GM12878 (cell line): ENCODE measurements at regions not wholly inside any gene's neighbourhood (a gene's known extent, or its start where the extent isn't known, plus 50 kb on each side); places are given as distances from the start of the nearest gene placed in this dataset.

Source experiments
- ATAC-seq: fragments of 200-7000 bp; cut with Tn5 transposase; 3 replicates; pipeline ENCODE4 v1.9.1; 2020; ENCODE audit warnings: mild to moderate bottlenecking, moderate library complexity
- BruUV-seq: library from RNA; stranded (reverse); fragments of 400-500 nt; replicated peaks from 2 replicates; lab custom pipeline; 2021; lab: Mats Ljungman, UMichigan
- CTCF ChIA-PET: fragments of 300-600 bp; sonication (Branson Sonifier 250); formaldehyde crosslinking; extraction: SDS; loops from one replicate; lab custom pipeline; 2021; ENCODE audit warnings: inconsistent platforms; lab: Yijun Ruan, JAX
- POLR2A ChIA-PET: fragments of 350-600 bp; formaldehyde crosslinking; extraction: SDS; loops from one replicate; lab custom pipeline; 2021; ENCODE audit warnings: inconsistent platforms; lab: Charles Lee
- RAD21 ChIA-PET: fragments of 300-600 bp; sonication (Branson Sonifier 250); formaldehyde crosslinking; loops from one replicate; lab custom pipeline; 2023; ENCODE audit warnings: antibody characterized with exemption; ENCODE audit not compliant: unreplicated experiment; lab: Charles Lee
- SMC1A ChIA-PET: fragments of 300-600 bp; sonication (Branson Sonifier 250); formaldehyde crosslinking; loops from one replicate; lab custom pipeline; 2023; ENCODE audit not compliant: unreplicated experiment, uncharacterized antibody; lab: Charles Lee
- DNase-seq: peaks from one replicate; pipeline ENCODE4 v3.0.0-alpha.2; 2011; ENCODE audit warnings: low read depth, low spot score
- FAIRE-seq: peaks from 3 replicates; lab custom pipeline; 2011; peaks lifted over from hg19 to GRCh38; lab: Jason Lieb, UNC
- H2AFZ ChIP-seq: 2 replicates; pipeline ENCODE4 v1.6.0; 2011; ENCODE audit warnings: low read depth, low read length, control low read depth; ENCODE audit not compliant: control insufficient read depth
- H3K27ac ChIP-seq: 2 replicates; pipeline ENCODE4 v1.5.1; 2011; ENCODE audit warnings: control low read depth; ENCODE audit not compliant: control insufficient read depth, insufficient read depth
- H3K27me3 ChIP-seq, 2 experiments: replicated peaks in 1 of 2; 2 replicates each; pipeline versions ENCODE4 v1.6.0 to v1.6.1; 2011; ENCODE audit warnings: low read length in 1 of 2; ENCODE audit not compliant: control insufficient read depth in 2 of 2, insufficient read depth in 2 of 2
- H3K36me3 ChIP-seq, 2 experiments: 2 replicates each; pipeline ENCODE4 v1.5.1; 2011; ENCODE audit warnings: low read length in 1 of 2; ENCODE audit not compliant: control insufficient read depth in 2 of 2, insufficient read depth in 2 of 2
- H3K4me1 ChIP-seq: 2 replicates; pipeline ENCODE4 v1.6.1; 2011; ENCODE audit warnings: mild to moderate bottlenecking, low read length, moderate library complexity, mixed read lengths; ENCODE audit not compliant: control insufficient read depth, insufficient read depth
- H3K4me2 ChIP-seq: 2 replicates; pipeline ENCODE4 v1.6.0; 2011; ENCODE audit warnings: control low read depth; ENCODE audit not compliant: control insufficient read depth, insufficient read depth
- H3K4me3 ChIP-seq: fragments of 200-600 bp; sonication (generic); 2 replicates; pipeline ENCODE4 v1.5.1; 2016
- H3K79me2 ChIP-seq: 2 replicates; pipeline ENCODE4 v1.6.0; 2011; ENCODE audit warnings: low read length; ENCODE audit not compliant: control insufficient read depth, insufficient read depth
- H3K9ac ChIP-seq: 2 replicates; pipeline ENCODE4 v1.8.0; 2011; ENCODE audit warnings: low read length, control low read depth, mixed read lengths; ENCODE audit not compliant: control insufficient read depth, insufficient read depth
- H3K9me3 ChIP-seq: replicated peaks from 3 replicates; pipeline ENCODE4 v1.5.1; 2011; ENCODE audit warnings: mild to moderate bottlenecking, low read length; ENCODE audit not compliant: control insufficient read depth, insufficient read depth
- H4K20me1 ChIP-seq: 2 replicates; pipeline ENCODE4 v1.6.0; 2011; ENCODE audit not compliant: control insufficient read depth, insufficient read depth
- CHD1 ChIP-seq: IDR thresholded peaks from 2 replicates; pipeline ENCODE4 v1.6.1; 2012; ENCODE audit warnings: low read depth, low read length, improper control_type of control experiment
- CHD2 ChIP-seq: IDR thresholded peaks from 2 replicates; pipeline ENCODE4 v1.6.1; 2011; ENCODE audit warnings: low read depth, low read length, improper control_type of control experiment, borderline replicate concordance
- DPF2 ChIP-seq: fragments of 450-650 bp; IDR thresholded peaks from 2 replicates; pipeline ENCODE4 v1.6.1; 2017; ENCODE audit warnings: mild to moderate bottlenecking
- IKZF2 ChIP-seq, 2 experiments: fragments of 450-650 bp; IDR thresholded peaks; 2 replicates each; pipeline ENCODE4 v1.6.1; 2017; ENCODE audit warnings: mild to moderate bottlenecking in 2 of 2, moderate library complexity in 2 of 2
- MEF2A ChIP-seq: IDR thresholded peaks from 2 replicates; pipeline ENCODE4 v1.6.1; 2011; ENCODE audit warnings: low read depth, mild to moderate bottlenecking, low read length, moderate library complexity; ENCODE audit not compliant: insufficient read depth
- MEF2B ChIP-seq: fragments of 450-650 bp; IDR thresholded peaks from 2 replicates; pipeline ENCODE4 v1.6.1; 2018; ENCODE audit warnings: mild to moderate bottlenecking, moderate library complexity; ENCODE audit not compliant: partially characterized antibody, poor library complexity, severe bottlenecking
- MTA3 ChIP-seq: IDR thresholded peaks from 2 replicates; pipeline ENCODE4 v1.6.1; 2012; ENCODE audit warnings: low read length, inconsistent platforms, borderline replicate concordance
- RUNX3 ChIP-seq: IDR thresholded peaks from 2 replicates; pipeline ENCODE4 v1.6.1; 2012; ENCODE audit warnings: low read length, inconsistent platforms
- SMC3 ChIP-seq: IDR thresholded peaks from 2 replicates; pipeline ENCODE4 v1.6.1; 2011; ENCODE audit warnings: low read length, improper control_type of control experiment, borderline replicate concordance
- YY1 ChIP-seq: IDR thresholded peaks from 2 replicates; pipeline ENCODE4 v1.6.1; 2011; ENCODE audit warnings: low read depth, mild to moderate bottlenecking, low read length
- ZNF207 ChIP-seq: fragments of 450-650 bp; IDR thresholded peaks from 2 replicates; pipeline ENCODE4 v1.6.1; 2014; ENCODE audit warnings: antibody characterized with exemption, mild to moderate bottlenecking, borderline replicate concordance
- ZNF217 ChIP-seq: fragments of 450-650 bp; IDR thresholded peaks from 2 replicates; pipeline ENCODE4 v1.6.1; 2017; ENCODE audit warnings: antibody characterized with exemption, mild to moderate bottlenecking
- ZNF274 ChIP-seq: IDR thresholded peaks from one replicate; pipeline ENCODE4 v1.8.0; 2011; ENCODE audit not compliant: insufficient read length, insufficient read depth
- WGBS: methylation state at CpG from one replicate; pipeline ENCODE4 v1.1.6; 2016; ENCODE audit warnings: low lambda C conversion rate; ENCODE audit not compliant: insufficient replicate concordance, insufficient coverage; ENCODE audit errors: missing lambda C conversion rate; 5-methylcytosine and 5-hydroxymethylcytosine counted together
- in situ Hi-C: fragments of 300-500 bp; cut with MboI; formaldehyde crosslinking; loops from 9 replicates; pipeline ENCODE4 v1.14.3; 2018; ENCODE audit warnings: mixed read lengths
- intact Hi-C: fragments of 100-400 bp; cut with micrococcal nuclease; formaldehyde crosslinking; loops from one replicate; pipeline ENCODE4 v1.14.2; 2022; ENCODE audit not compliant: unreplicated experiment
- TF ChIP-seq, protein P1 (sequence below): fragments of 450-650 bp; IDR thresholded peaks from 2 replicates; pipeline ENCODE4 v1.6.1; 2017; ENCODE audit warnings: mild to moderate bottlenecking, moderate library complexity
- TF ChIP-seq, protein P2 (sequence below): fragments of 450-650 bp; IDR thresholded peaks from 2 replicates; pipeline ENCODE4 v1.6.1; 2017; ENCODE audit warnings: low read depth, mild to moderate bottlenecking, moderate library complexity
- TF ChIP-seq, protein P3 (sequence below): fragments of 450-650 bp; IDR thresholded peaks from 2 replicates; pipeline ENCODE4 v1.6.1; 2014; ENCODE audit warnings: mild to moderate bottlenecking
- TF ChIP-seq, protein P4 (sequence below): fragments of 450-650 bp; IDR thresholded peaks from 2 replicates; pipeline ENCODE4 v1.6.1; 2016; ENCODE audit warnings: mild to moderate bottlenecking

DNA sequence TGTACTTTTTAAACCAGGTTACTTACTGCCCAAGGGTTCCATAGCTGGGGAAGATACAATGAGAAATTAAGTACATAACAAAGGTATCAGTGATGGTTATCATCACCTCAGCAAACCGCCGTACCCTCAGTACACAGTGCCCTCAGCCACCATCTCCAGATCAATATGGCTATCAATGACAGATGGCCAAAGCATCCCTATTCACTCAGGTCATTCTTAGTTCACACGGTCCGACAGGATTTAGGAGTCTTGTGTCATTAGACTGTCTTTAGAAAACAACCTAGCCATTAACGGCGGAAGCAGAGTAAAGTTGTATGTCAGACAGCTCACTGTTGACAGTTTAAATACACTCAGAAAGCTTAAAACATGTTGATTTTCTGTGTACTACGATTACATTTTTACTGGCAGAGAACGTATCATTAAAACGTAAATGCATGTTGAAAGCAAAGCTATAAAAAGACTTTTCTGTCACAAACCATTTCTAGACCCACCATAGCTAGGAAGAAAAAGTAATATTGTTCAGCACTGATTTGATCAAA is 106.9 kb downstream of the HOXA1 start:
- SMC1A ChIA-PET: no interaction called here
- H3K79me2 ChIP-seq: no peaks in the 10 kb centered on the region
- no peak for ATAC-seq
- FAIRE-seq: no peak
- no peak overlapping the region for H3K4me2 ChIP-seq
- no peaks in the 10 kb centered on the region for H3K9me3 ChIP-seq
- POLR2A ChIA-PET: no interaction called here
- no peak for DNase-seq
- 68% methylated on average over 9 of the region's 9 CpGs for WGBS
- H3K36me3 ChIP-seq: no peaks in the 10 kb centered on the region
- BruUV-seq: no TSS peak
- RAD21 ChIA-PET: no interaction called here
- no peak overlapping the region for H3K4me3 ChIP-seq
- no peak overlapping the region for H3K9ac ChIP-seq
- intact Hi-C loops: no loop called here
- no peak overlapping the region for H2AFZ ChIP-seq
- no peaks in the 10 kb centered on the region for H3K27me3 ChIP-seq
- in situ Hi-C loops: no loop called here
- no peaks in the 10 kb centered on the region for H4K20me1 ChIP-seq
- CTCF ChIA-PET: interaction anchor here (0.6 to 1.2 kb wide), 2 partner anchors 39 to 133 kb away, joined by 3 read pairs; no protein-coding TSS in a partner anchor
- H3K4me1 ChIP-seq: no peaks in the 10 kb centered on the region
- H3K27ac ChIP-seq: no peak overlapping the region
- TF ChIP-seq RUNX3 (no peak), MEF2A (no peak), SMC3 (no peak), CHD2 (no peak), ZNF274 (no peak), MEF2B (no peak), CHD1 (no peak), YY1 (no peak), ZNF207 (no peak), IKZF2 (IDR thresholded peaks at IDR 0.05) (no peak), MTA3 (no peak), ZNF217 (no peak), DPF2 (no peak)
- TF ChIP-seq, protein P1, sequence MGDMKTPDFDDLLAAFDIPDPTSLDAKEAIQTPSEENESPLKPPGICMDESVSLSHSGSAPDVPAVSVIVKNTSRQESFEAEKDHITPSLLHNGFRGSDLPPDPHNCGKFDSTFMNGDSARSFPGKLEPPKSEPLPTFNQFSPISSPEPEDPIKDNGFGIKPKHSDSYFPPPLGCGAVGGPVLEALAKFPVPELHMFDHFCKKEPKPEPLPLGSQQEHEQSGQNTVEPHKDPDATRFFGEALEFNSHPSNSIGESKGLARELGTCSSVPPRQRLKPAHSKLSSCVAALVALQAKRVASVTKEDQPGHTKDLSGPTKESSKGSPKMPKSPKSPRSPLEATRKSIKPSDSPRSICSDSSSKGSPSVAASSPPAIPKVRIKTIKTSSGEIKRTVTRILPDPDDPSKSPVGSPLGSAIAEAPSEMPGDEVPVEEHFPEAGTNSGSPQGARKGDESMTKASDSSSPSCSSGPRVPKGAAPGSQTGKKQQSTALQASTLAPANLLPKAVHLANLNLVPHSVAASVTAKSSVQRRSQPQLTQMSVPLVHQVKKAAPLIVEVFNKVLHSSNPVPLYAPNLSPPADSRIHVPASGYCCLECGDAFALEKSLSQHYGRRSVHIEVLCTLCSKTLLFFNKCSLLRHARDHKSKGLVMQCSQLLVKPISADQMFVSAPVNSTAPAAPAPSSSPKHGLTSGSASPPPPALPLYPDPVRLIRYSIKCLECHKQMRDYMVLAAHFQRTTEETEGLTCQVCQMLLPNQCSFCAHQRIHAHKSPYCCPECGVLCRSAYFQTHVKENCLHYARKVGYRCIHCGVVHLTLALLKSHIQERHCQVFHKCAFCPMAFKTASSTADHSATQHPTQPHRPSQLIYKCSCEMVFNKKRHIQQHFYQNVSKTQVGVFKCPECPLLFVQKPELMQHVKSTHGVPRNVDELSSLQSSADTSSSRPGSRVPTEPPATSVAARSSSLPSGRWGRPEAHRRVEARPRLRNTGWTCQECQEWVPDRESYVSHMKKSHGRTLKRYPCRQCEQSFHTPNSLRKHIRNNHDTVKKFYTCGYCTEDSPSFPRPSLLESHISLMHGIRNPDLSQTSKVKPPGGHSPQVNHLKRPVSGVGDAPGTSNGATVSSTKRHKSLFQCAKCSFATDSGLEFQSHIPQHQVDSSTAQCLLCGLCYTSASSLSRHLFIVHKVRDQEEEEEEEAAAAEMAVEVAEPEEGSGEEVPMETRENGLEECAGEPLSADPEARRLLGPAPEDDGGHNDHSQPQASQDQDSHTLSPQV: no peak
- TF ChIP-seq, protein P2, sequence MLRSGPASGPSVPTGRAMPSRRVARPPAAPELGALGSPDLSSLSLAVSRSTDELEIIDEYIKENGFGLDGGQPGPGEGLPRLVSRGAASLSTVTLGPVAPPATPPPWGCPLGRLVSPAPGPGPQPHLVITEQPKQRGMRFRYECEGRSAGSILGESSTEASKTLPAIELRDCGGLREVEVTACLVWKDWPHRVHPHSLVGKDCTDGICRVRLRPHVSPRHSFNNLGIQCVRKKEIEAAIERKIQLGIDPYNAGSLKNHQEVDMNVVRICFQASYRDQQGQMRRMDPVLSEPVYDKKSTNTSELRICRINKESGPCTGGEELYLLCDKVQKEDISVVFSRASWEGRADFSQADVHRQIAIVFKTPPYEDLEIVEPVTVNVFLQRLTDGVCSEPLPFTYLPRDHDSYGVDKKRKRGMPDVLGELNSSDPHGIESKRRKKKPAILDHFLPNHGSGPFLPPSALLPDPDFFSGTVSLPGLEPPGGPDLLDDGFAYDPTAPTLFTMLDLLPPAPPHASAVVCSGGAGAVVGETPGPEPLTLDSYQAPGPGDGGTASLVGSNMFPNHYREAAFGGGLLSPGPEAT: no peak
- TF ChIP-seq, protein P3, sequence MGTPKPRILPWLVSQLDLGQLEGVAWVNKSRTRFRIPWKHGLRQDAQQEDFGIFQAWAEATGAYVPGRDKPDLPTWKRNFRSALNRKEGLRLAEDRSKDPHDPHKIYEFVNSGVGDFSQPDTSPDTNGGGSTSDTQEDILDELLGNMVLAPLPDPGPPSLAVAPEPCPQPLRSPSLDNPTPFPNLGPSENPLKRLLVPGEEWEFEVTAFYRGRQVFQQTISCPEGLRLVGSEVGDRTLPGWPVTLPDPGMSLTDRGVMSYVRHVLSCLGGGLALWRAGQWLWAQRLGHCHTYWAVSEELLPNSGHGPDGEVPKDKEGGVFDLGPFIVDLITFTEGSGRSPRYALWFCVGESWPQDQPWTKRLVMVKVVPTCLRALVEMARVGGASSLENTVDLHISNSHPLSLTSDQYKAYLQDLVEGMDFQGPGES: no peak
- TF ChIP-seq, protein P4, sequence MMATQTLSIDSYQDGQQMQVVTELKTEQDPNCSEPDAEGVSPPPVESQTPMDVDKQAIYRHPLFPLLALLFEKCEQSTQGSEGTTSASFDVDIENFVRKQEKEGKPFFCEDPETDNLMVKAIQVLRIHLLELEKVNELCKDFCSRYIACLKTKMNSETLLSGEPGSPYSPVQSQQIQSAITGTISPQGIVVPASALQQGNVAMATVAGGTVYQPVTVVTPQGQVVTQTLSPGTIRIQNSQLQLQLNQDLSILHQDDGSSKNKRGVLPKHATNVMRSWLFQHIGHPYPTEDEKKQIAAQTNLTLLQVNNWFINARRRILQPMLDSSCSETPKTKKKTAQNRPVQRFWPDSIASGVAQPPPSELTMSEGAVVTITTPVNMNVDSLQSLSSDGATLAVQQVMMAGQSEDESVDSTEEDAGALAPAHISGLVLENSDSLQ: no peak
